H1 (cell line): ENCODE measurements at regions not wholly inside any gene's neighbourhood (a gene's known extent, or its start where the extent isn't known, plus 50 kb on each side); places are given as distances from the start of the nearest gene placed in this dataset.

ENCODE experiments used
- CTCF ChIA-PET: fragments of 300-600 bp; sonication (Branson Sonifier 250); formaldehyde crosslinking; loops from one replicate; lab custom pipeline; 2021; ENCODE audit not compliant: partially characterized antibody; lab: Charles Lee
- POLR2A ChIA-PET: fragments of 300-600 bp; sonication (Branson Sonifier 250); formaldehyde crosslinking; loops from one replicate; lab custom pipeline; 2021; ENCODE audit warnings: inconsistent platforms; ENCODE audit not compliant: partially characterized antibody; lab: Charles Lee
- DNase-seq, 2 experiments: peaks; one replicate each; pipeline versions ENCODE4 v3.0.0 to v3.0.0-alpha.2; 2010 to 2022; ENCODE audit warnings: low spot score in 2 of 2, low read depth in 1 of 2, mixed read lengths in 1 of 2
- FAIRE-seq: peaks from 2 replicates; lab custom pipeline; 2011; peaks lifted over from hg19 to GRCh38; lab: Jason Lieb, UNC
- H2AFZ ChIP-seq: 2 replicates; pipeline ENCODE4 v1.8.1; 2012; ENCODE audit warnings: low read length, inconsistent platforms
- H2AK5ac ChIP-seq: 2 replicates; pipeline ENCODE4 v1.6.1; 2013; ENCODE audit warnings: low read depth, low read length
- H2BK120ac ChIP-seq: replicated peaks from 2 replicates; pipeline ENCODE3; 2013; ENCODE audit warnings: low read depth, low read length, inconsistent platforms
- H2BK12ac ChIP-seq: 2 replicates; pipeline ENCODE4 v1.6.1; 2013; ENCODE audit warnings: low read depth, low read length
- H2BK15ac ChIP-seq: 2 replicates; pipeline ENCODE4 v1.6.1; 2013; ENCODE audit warnings: low read length
- H2BK20ac ChIP-seq: 2 replicates; pipeline ENCODE4 v1.6.1; 2013; ENCODE audit warnings: low read length
- H2BK5ac ChIP-seq: 2 replicates; pipeline ENCODE4 v1.6.1; 2013; ENCODE audit warnings: low read depth, low read length
- H3K14ac ChIP-seq: 2 replicates; pipeline ENCODE4 v1.6.1; 2013; ENCODE audit warnings: inconsistent platforms; ENCODE audit not compliant: insufficient read length
- H3K18ac ChIP-seq: 2 replicates; pipeline ENCODE4 v1.6.1; 2013; ENCODE audit warnings: low read length; ENCODE audit errors: extremely low read depth
- H3K23ac ChIP-seq: 2 replicates; pipeline ENCODE4 v1.6.1; 2013; ENCODE audit warnings: inconsistent platforms; ENCODE audit not compliant: insufficient read length
- H3K23me2 ChIP-seq: 2 replicates; pipeline ENCODE4 v1.6.1; 2013; ENCODE audit warnings: low read depth, low read length
- H3K27ac ChIP-seq: 2 replicates; pipeline ENCODE4 v1.6.1; 2011; ENCODE audit warnings: low read depth, low read length, inconsistent platforms
- H3K27me3 ChIP-seq, 4 experiments: replicated peaks in 1 of 4; 1 replicate in 1 of 4; 2 replicates in 3 of 4; pipeline versions ENCODE4 v1.6.1 to v1.8.1; 2011 to 2013; ENCODE audit warnings: low read length in 3 of 4, mild to moderate bottlenecking in 3 of 4, inconsistent platforms in 2 of 4, mixed read lengths in 2 of 4, moderate library complexity in 1 of 4; ENCODE audit not compliant: control insufficient read depth in 3 of 4, insufficient read depth in 3 of 4; ENCODE audit errors: extremely low read depth in 1 of 4
- H3K36me3 ChIP-seq, 4 experiments: 2 replicates each; pipeline versions ENCODE4 v1.6.1 to v1.8.1; 2011 to 2013; ENCODE audit warnings: mild to moderate bottlenecking in 4 of 4, low read length in 3 of 4, moderate library complexity in 2 of 4, control low read depth in 1 of 4, inconsistent platforms in 1 of 4; ENCODE audit not compliant: insufficient read depth in 4 of 4, control insufficient read depth in 2 of 4
- H3K4ac ChIP-seq: replicated peaks from 2 replicates; pipeline ENCODE3; 2013; ENCODE audit warnings: low read length, low read depth, mixed read lengths, inconsistent platforms; ENCODE audit not compliant: insufficient read length
- H3K4me1 ChIP-seq, 4 experiments: replicated peaks in 1 of 4; 1 replicate in 1 of 4; 2 replicates in 3 of 4; pipeline versions ENCODE4 v1.6.1 to v1.8.1; 2011 to 2013; ENCODE audit warnings: low read length in 3 of 4, inconsistent platforms in 2 of 4, mixed read lengths in 1 of 4; ENCODE audit not compliant: insufficient read depth in 4 of 4, control insufficient read depth in 3 of 4
- H3K4me2 ChIP-seq, 2 experiments: 2 replicates each; pipeline versions ENCODE4 v1.6.1 to v1.8.1; 2011 to 2013; ENCODE audit warnings: low read depth in 2 of 2, low read length in 2 of 2, control low read depth in 1 of 2, inconsistent platforms in 1 of 2, mild to moderate bottlenecking in 1 of 2; ENCODE audit not compliant: insufficient read depth in 1 of 2
- H3K4me3 ChIP-seq, 4 experiments: fragments of 200-600, 300-600 bp in 1 of 4; sonication (generic), shearing (Covaris generic), sonication (Bioruptor Twin) in 1 of 4; 2 replicates each; pipeline versions ENCODE4 v1.5.1 to v1.8.1; 2011 to 2016; ENCODE audit warnings: low read length in 4 of 4, low read depth in 3 of 4, control low read depth in 2 of 4, inconsistent platforms in 2 of 4, mild to moderate bottlenecking in 2 of 4, mixed read lengths in 1 of 4, moderate library complexity in 1 of 4; ENCODE audit not compliant: insufficient read depth in 2 of 4; ENCODE audit errors: extremely low read depth in 1 of 4
- H3K56ac ChIP-seq: replicated peaks from 2 replicates; pipeline ENCODE3; 2013; ENCODE audit warnings: low read depth, mild to moderate bottlenecking, mixed read lengths, low read length, inconsistent platforms; ENCODE audit not compliant: insufficient read length
- H3K79me1 ChIP-seq: 2 replicates; pipeline ENCODE4 v1.6.1; 2013; ENCODE audit warnings: low read depth, low read length, control low read depth
- H3K79me2 ChIP-seq, 2 experiments: 2 replicates each; pipeline versions ENCODE4 v1.6.1 to v1.8.1; 2012 to 2013; ENCODE audit warnings: low read length in 2 of 2, mild to moderate bottlenecking in 2 of 2, inconsistent platforms in 1 of 2; ENCODE audit not compliant: insufficient read depth in 2 of 2, control insufficient read depth in 1 of 2
- H3K9ac ChIP-seq, 4 experiments: replicated peaks in 1 of 4; 1 replicate in 1 of 4; 2 replicates in 3 of 4; pipeline versions ENCODE4 v1.6.1 to v1.8.1; 2011 to 2013; ENCODE audit warnings: low read depth in 3 of 4, low read length in 3 of 4, control low read depth in 2 of 4, mild to moderate bottlenecking in 2 of 4, moderate library complexity in 2 of 4, inconsistent platforms in 1 of 4; ENCODE audit errors: extremely low read depth in 1 of 4
- H3K9me3 ChIP-seq, 2 experiments: 2 replicates each; pipeline versions ENCODE4 v1.6.1 to v1.8.1; 2012 to 2013; ENCODE audit warnings: mild to moderate bottlenecking in 2 of 2, moderate library complexity in 2 of 2, control low read depth in 1 of 2, inconsistent platforms in 1 of 2, low read depth in 1 of 2, low read length in 1 of 2, mixed read lengths in 1 of 2; ENCODE audit not compliant: insufficient read depth in 2 of 2
- H4K20me1 ChIP-seq, 2 experiments: replicated peaks in 1 of 2; 2 replicates each; pipeline versions ENCODE3 to v1.8.1; 2011 to 2013; ENCODE audit warnings: inconsistent platforms in 2 of 2, low read length in 2 of 2, mild to moderate bottlenecking in 1 of 2; ENCODE audit not compliant: insufficient read depth in 2 of 2, control insufficient read depth in 1 of 2
- H4K5ac ChIP-seq: 2 replicates; pipeline ENCODE4 v1.6.1; 2013; ENCODE audit warnings: low read length, low read depth, mixed read lengths, inconsistent platforms; ENCODE audit not compliant: insufficient read length
- H4K8ac ChIP-seq: 2 replicates; pipeline ENCODE4 v1.8.0; 2013; ENCODE audit warnings: mild to moderate bottlenecking, moderate library complexity, low read length, inconsistent platforms; ENCODE audit not compliant: insufficient read depth; ENCODE audit errors: extremely low read depth
- H4K91ac ChIP-seq: replicated peaks from 2 replicates; pipeline ENCODE3; 2013; ENCODE audit warnings: low read length, mixed read lengths, inconsistent platforms; ENCODE audit not compliant: insufficient read length
- WGBS, 2 experiments: shearing (Covaris generic) in 1 of 2; methylation state at CpG; one replicate each; pipeline versions ENCODE4 v1.1.6 to v1.1.7; 2013 to 2015; ENCODE audit warnings: low lambda C conversion rate in 2 of 2, mixed read lengths in 2 of 2, inconsistent platforms in 1 of 2, low coverage in 1 of 2, missing lambda C conversion rate in 1 of 2; ENCODE audit not compliant: insufficient replicate concordance in 2 of 2, insufficient coverage in 1 of 2, insufficient read length in 1 of 2; ENCODE audit errors: extremely low coverage in 1 of 2, missing lambda C conversion rate in 1 of 2; 5-methylcytosine and 5-hydroxymethylcytosine counted together
- TF ChIP-seq, protein P1 (sequence below), 3 experiments: IDR thresholded peaks; 1 replicate in 2 of 3; 2 replicates in 1 of 3; pipeline versions ENCODE4 v1.5.1 to v1.6.1; 2011; ENCODE audit warnings: low read length in 3 of 3, mild to moderate bottlenecking in 3 of 3, inconsistent platforms in 2 of 3, low read depth in 1 of 3, moderate library complexity in 1 of 3; ENCODE audit not compliant: insufficient read depth in 1 of 3; ENCODE audit errors: control extremely low read depth in 1 of 3

DNA sequence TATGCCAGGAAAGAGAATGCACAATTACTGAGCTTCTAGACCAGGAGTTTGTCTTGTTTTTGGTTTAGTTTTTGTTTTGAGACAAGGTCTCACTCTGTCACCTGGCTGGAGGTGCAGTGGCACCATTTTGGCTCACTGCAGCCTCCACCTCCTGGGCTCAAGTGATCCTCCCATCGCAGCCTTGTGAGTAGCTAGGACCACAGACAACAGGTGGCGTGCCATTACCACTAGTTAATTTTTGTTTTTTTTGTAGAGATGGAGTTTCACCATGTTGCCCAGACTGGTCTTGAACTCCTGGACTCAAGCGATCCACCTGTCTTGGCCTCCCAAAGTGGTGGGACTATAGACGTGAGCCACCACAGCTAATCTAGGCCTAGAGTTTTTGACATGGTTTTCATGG lies 104.4 kb upstream of the CCDC54 start:
- no peaks in the 10 kb centered on the region for H3K79me2 ChIP-seq
- H3K14ac ChIP-seq: no peak overlapping the region
- no peak overlapping the region for H4K8ac ChIP-seq
- H3K4me3 ChIP-seq: no peak overlapping the region
- peaks cover 2% of the 10 kb centered on the region; the same call in 1 of the 2 replicates for H3K23me2 ChIP-seq
- H3K56ac ChIP-seq: no peak overlapping the region
- H3K79me1 ChIP-seq: no peaks in the 10 kb centered on the region
- no peak overlapping the region for H3K18ac ChIP-seq
- no peak overlapping the region for H3K27ac ChIP-seq
- DNase-seq (no peak), FAIRE-seq (no peak)
- H2BK5ac ChIP-seq: no peak overlapping the region; the same call in 1 of the 2 replicates
- WGBS, 2 experiments: 98% methylated on average over 4 of the region's 4 CpGs; no CpG with 5 or more reads in 1 of the 2 experiments
- no peak overlapping the region for H4K91ac ChIP-seq
- no peaks in the 10 kb centered on the region; a peak in 1 of 7 replicates for H3K27me3 ChIP-seq
- H3K4me1 ChIP-seq: no peaks in the 10 kb centered on the region
- no peak overlapping the region for H3K9ac ChIP-seq
- no peak overlapping the region for H3K4me2 ChIP-seq
- H2BK15ac ChIP-seq: no peak overlapping the region
- CTCF ChIA-PET: interaction anchor here (1.0 to 5.5 kb wide), 23 partner anchors 8 to 1511 kb away, joined by 3 to 97 read pairs (median 8); no protein-coding TSS in a partner anchor
- no peaks in the 10 kb centered on the region for H3K36me3 ChIP-seq
- no peak overlapping the region for H3K4ac ChIP-seq
- H4K20me1 ChIP-seq: no peaks in the 10 kb centered on the region
- H2AK5ac ChIP-seq: no peak overlapping the region
- H2BK20ac ChIP-seq: no peak overlapping the region
- POLR2A ChIA-PET: interaction anchor here (0.6 to 0.8 kb wide), 2 partner anchors 59 to 157 kb away, joined by 3 read pairs; no protein-coding TSS in a partner anchor
- H2AFZ ChIP-seq: 0 out of 2 replicates have a peak overlapping the region, but pooled peaks have one; percentile 40
- no peak overlapping the region for H4K5ac ChIP-seq
- H3K9me3 ChIP-seq: no peaks in the 10 kb centered on the region
- H2BK120ac ChIP-seq: no peak overlapping the region
- no peak overlapping the region for H2BK12ac ChIP-seq
- H3K23ac ChIP-seq: no peak overlapping the region
- TF ChIP-seq, protein P1, sequence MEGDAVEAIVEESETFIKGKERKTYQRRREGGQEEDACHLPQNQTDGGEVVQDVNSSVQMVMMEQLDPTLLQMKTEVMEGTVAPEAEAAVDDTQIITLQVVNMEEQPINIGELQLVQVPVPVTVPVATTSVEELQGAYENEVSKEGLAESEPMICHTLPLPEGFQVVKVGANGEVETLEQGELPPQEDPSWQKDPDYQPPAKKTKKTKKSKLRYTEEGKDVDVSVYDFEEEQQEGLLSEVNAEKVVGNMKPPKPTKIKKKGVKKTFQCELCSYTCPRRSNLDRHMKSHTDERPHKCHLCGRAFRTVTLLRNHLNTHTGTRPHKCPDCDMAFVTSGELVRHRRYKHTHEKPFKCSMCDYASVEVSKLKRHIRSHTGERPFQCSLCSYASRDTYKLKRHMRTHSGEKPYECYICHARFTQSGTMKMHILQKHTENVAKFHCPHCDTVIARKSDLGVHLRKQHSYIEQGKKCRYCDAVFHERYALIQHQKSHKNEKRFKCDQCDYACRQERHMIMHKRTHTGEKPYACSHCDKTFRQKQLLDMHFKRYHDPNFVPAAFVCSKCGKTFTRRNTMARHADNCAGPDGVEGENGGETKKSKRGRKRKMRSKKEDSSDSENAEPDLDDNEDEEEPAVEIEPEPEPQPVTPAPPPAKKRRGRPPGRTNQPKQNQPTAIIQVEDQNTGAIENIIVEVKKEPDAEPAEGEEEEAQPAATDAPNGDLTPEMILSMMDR (IDR thresholded peaks at IDR 0.05; ENCODE audit: control extremely low read depth in 1 of 3, insufficient read depth in 1 of 3, low read depth in 1 of 3, low read length in 3 of 3): peak; percentile 8 to 27 (median 16); a peak in 3 of 4 replicates
